Fibroblast of villous mesenchyme (primary cell): ENCODE measurements at regions not wholly inside any gene's neighbourhood (a gene's known extent, or its start where the extent isn't known, plus 50 kb on each side); places are given as distances from the start of the nearest gene placed in this dataset.

Experiments
- DNase-seq: peaks from one replicate; pipeline ENCODE4 v3.0.0-alpha.2; 2010; ENCODE audit warnings: low read depth
- H3K4me3 ChIP-seq: 2 replicates; pipeline ENCODE4 v1.5.1; 2011; ENCODE audit warnings: low read depth, mild to moderate bottlenecking, low read length
- TF ChIP-seq, protein P1 (sequence below): IDR thresholded peaks from 2 replicates; pipeline ENCODE4 v1.5.1; 2012; ENCODE audit warnings: low read depth, mild to moderate bottlenecking, low read length; ENCODE audit not compliant: insufficient read depth

DNA sequence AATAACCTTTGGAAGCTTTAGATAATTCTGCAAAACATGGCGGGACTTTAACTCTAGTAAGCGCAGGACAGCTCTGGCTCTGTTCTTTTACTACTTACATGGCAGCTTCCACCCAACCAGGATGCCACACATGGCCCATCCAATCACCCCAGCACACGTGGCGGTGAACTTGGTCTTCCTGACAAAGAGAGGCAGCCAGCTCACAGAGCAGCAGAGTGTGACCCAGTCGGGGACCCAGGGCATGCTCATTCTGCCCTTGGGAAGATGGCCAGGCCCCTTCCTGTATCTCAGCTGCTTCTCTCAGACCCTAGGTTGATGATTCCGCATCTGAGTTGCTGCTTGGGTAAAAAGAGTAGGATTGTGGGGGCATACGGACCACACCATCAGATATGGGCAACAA, 172.1 kb downstream of the USP12 start:
- no peak for DNase-seq
- TF ChIP-seq, protein P1, sequence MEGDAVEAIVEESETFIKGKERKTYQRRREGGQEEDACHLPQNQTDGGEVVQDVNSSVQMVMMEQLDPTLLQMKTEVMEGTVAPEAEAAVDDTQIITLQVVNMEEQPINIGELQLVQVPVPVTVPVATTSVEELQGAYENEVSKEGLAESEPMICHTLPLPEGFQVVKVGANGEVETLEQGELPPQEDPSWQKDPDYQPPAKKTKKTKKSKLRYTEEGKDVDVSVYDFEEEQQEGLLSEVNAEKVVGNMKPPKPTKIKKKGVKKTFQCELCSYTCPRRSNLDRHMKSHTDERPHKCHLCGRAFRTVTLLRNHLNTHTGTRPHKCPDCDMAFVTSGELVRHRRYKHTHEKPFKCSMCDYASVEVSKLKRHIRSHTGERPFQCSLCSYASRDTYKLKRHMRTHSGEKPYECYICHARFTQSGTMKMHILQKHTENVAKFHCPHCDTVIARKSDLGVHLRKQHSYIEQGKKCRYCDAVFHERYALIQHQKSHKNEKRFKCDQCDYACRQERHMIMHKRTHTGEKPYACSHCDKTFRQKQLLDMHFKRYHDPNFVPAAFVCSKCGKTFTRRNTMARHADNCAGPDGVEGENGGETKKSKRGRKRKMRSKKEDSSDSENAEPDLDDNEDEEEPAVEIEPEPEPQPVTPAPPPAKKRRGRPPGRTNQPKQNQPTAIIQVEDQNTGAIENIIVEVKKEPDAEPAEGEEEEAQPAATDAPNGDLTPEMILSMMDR: no peak
- no peak overlapping the region for H3K4me3 ChIP-seq

DNA sequence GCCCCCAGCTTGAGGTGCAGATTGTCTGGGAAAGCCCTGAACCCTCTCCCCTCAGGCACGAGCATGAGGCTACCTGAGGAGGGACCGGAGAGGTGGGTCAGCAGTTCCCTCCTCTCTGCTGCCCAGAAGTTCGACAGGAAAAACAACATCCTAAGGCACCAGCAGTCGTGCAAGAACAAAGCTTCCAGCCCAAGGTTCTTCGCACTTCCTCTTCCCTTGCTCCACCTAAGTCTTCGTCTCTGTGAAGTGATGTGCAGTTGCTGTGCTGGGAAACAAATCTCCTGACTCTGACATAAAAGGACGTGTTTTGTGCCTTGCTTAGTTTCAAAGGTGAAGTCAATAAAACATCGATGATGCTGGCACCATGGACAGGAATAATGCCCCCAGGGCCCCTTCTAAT, 173.3 kb downstream of the USP12 start:
- TF ChIP-seq, protein P1: no peak
- DNase-seq: no peak
- H3K4me3 ChIP-seq: no peak overlapping the region

DNA sequence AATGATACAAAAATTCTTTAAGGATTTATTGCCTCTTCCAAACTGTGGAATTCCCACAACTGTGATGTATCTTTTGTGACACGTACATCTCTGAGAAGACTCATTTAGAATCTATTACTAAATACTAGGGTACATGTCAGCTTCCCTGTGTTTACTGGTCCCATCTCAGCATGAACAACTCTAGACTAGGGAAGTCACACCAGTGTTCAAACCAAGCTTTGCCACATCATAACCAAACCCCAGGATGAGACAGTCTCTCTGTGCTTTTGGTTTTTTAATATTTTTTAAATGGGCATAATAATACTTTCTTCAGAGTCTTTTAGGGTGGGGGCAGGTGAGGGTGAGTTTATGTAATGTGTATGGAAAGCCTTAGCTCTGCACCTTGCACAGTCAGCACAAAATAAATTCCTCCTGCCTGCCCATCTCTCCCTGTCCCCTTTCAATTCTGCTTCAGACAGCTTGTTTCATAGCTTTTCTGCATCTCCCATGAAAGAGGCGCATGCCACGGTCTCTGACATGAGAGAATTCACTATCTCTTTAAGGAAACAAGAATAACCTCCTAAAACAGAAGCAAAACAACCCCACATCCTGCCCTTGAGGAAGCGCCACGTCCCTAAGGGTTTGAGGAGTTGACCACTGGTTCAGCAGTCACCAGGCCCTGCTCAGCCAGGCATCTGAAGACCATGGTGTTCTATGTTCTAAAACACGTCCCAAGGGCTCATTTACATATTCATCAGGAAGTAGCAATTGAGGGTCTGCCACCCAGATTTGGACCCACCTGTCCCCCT, 174.5 kb downstream of the USP12 start:
- no peak overlapping the region for H3K4me3 ChIP-seq
- TF ChIP-seq, protein P1: no peak
- DNase-seq: no peak

DNA sequence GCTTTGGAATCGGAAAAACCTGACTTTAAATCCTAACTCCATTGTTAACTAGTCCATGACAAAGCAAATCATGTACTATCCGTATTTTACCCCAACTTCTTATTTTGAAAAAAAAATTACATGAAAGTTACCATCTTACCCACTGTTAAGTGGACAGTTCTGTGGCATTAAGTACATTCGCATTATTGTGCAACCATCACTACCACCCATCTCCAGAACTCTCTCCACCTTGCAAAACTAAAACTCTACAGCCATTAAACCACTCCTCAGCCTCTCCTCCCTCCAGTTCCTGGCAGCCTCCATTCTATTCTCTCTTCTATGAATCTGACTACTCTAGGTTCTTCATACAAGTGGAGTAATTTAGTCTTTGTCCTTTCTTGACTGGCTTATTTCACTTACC, 176.5 kb downstream of the USP12 start:
- DNase-seq: no peak
- H3K4me3 ChIP-seq: no peak overlapping the region
- TF ChIP-seq, protein P1: no peak

DNA sequence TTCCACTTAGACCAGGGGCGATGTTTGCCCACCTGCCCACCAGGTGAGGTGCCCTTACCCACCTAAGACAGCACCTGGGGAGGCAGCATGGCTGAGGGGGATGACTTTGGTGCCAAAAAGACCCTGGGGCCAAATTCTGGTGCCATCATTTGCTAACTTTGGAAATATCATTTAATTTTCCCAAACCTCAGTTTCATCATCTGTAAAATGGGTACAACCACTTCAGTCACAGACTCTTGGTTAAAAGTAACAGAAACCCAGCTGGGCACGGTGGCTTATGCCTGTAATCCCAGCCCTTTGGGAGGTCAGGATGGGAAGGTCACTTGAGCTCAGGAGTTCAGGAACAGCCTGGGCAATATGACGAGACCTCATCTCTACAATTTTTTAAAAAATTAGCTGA, 177.8 kb downstream of the USP12 start:
- TF ChIP-seq, protein P1: no peak
- no peak for DNase-seq
- no peak overlapping the region for H3K4me3 ChIP-seq

DNA sequence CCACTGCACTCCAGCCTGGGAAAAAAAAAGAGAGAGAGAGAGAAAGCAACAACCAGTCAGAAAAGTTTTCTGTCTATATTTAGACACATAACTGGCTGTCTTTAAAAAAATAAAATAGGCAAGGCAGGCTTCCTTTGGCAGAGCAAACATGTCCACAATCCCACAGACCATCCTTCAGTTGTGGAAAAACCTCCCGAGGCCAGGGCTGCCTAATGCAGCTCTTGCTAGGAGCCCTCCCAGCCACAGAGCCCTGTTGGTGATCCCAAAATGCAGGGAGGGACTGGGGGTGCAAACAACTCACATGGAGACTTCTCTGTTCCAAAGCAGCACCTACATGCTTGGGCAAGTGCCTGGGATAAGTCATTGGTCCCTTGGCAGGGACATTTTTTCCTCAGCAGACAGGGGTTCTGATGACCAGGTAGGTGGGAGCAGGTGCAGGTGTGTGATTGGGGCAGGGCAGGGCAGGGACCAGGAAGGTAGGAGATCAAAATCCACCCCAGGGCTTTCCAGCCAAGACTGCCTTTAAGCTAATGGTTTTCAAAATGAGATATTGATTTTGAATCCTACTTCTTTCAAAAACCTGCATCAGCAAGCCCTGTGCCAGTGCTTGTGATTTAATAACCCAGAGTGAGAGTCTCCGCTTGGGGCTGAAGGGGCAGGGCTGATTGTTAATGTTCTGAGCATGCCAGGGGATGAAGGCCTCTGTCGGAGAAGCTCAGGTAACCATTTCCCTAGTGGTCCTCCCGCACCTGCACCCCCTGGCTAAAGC, 178.5 kb downstream of the USP12 start:
- H3K4me3 ChIP-seq: no peak overlapping the region
- no peak for DNase-seq
- TF ChIP-seq, protein P1: no peak
